ENCODE measurements at regions not wholly inside any gene's neighbourhood (a gene's known extent, or its start where the extent isn't known, plus 50 kb on each side); places are given as distances from the start of the nearest gene placed in this dataset.

- in situ Hi-C loops (cut with MboI), result loop anchor here (25.0 kb wide), 1 partner anchor 629 kb away; no protein-coding TSS in a partner anchor
- POLR2A ChIA-PET, result interaction anchor here (0.6 kb wide), 1 partner anchor 807 kb away, joined by 3 read pairs; the partner anchor contains the start of gene USP15
- H2AFZ ChIP-seq (ENCODE audit: low read depth, low read length), result no peak overlapping the region
- H3K27ac ChIP-seq (ENCODE audit: extremely low read depth, low read depth, low read length), result no peak overlapping the region
- FAIRE-seq (no peak), DNase-seq (ENCODE audit: extremely low read depth in 1 of 4, low spot score in 3 of 4) (no peak), ATAC-seq (peak; percentile 21; the same call in 2 of the 3 replicates)
- no peaks in the 10 kb centered on the region for H3K79me2 ChIP-seq (ENCODE audit: control insufficient read depth, insufficient read depth, low read length)
- H3K4me3 ChIP-seq, result no peak overlapping the region
- H4K20me1 ChIP-seq (replicated peaks; ENCODE audit: control insufficient read depth, insufficient read depth, low read length), result no peaks in the 10 kb centered on the region
- no peaks in the 10 kb centered on the region for H3K9me3 ChIP-seq (replicated peaks; ENCODE audit: control insufficient read depth, insufficient read depth, low read depth, low read length)
- BruUV-seq (replicated peaks), result no TSS peak
- 0 out of 4 replicates have a peak overlapping the region, but pooled peaks of 1 of the 2 experiments have one; percentile 1 for H3K9ac ChIP-seq (ENCODE audit: insufficient read depth in 1 of 2, low read depth in 2 of 2, low read length in 2 of 2)
- CTCF ChIA-PET (ENCODE audit: low intra/inter-chr PET ratio), result no interaction called here
- intact Hi-C loops (cut with micrococcal nuclease), result loop anchor here (5.0 kb wide), 4 partner anchors 79 to 629 kb away; no protein-coding TSS in a partner anchor
- no peaks in the 10 kb centered on the region for H3K36me3 ChIP-seq (ENCODE audit: control insufficient read depth, insufficient read depth, low read length)
- H3K4me2 ChIP-seq (ENCODE audit: insufficient read depth, low read length), result no peak overlapping the region
- H3K27me3 ChIP-seq (ENCODE audit: control insufficient read depth in 2 of 2, insufficient read depth in 2 of 2, low read length in 2 of 2), result no peaks in the 10 kb centered on the region
- 18% methylated on average over 4 of the region's 4 CpGs for WGBS (ENCODE audit: insufficient coverage, low coverage, missing lambda C conversion rate)
- TF ChIP-seq HDAC8 (tag; IDR thresholded peaks at IDR 0.05) (no peak), PRDM10 (IDR thresholded peaks at IDR 0.05; ENCODE audit: partially characterized antibody) (peak; percentile 78), TSC22D4 (tag; IDR thresholded peaks at IDR 0.05) (no peak)
- no peaks in the 10 kb centered on the region for H3K9me1 ChIP-seq (ENCODE audit: control insufficient read depth, insufficient read depth, low read length)
- no peaks in the 10 kb centered on the region for H3K4me1 ChIP-seq (replicated peaks in 1 of 2; ENCODE audit: control insufficient read depth in 2 of 2, insufficient read depth in 2 of 2, low read length in 2 of 2)
Observed at GRCh38 chr12:63066782-63067181, 84.2 kb downstream of the AVPR1A start.

Data from K562 (cell line).